ENCODE measurements at regions not wholly inside any gene's neighbourhood (a gene's known extent, or its start where the extent isn't known, plus 50 kb on each side); places are given as distances from the start of the nearest gene placed in this dataset.
A peak's percentile ranks its signal among the peaks of the same experiment; 100 is the strongest.

GRCh38 chrX:42955349-42955748 is 177.4 kb upstream of the PPP1R2C start:
- no peak for DNase-seq (ENCODE audit: low read depth in 6 of 9, low spot score in 9 of 9)
- no peak overlapping the region for H3K4me3 ChIP-seq (ENCODE audit: low read length in 2 of 2)
- H3K27me3 ChIP-seq (ENCODE audit: control insufficient read depth in 2 of 2, insufficient read depth in 1 of 2, low read length in 1 of 2), result no peaks in the 10 kb centered on the region
- 45% methylated on average over 2 of the region's 2 CpGs for WGBS
- no peaks in the 10 kb centered on the region for H3K36me3 ChIP-seq (ENCODE audit: control insufficient read depth in 2 of 2, insufficient read depth in 2 of 2, low read length in 1 of 2)
- no peak overlapping the region for H3K27ac ChIP-seq (ENCODE audit: low read depth in 1 of 2, low read length in 1 of 2)
- no peaks in the 10 kb centered on the region for H3K4me1 ChIP-seq (ENCODE audit: control insufficient read depth in 2 of 2, insufficient read depth in 2 of 2, low read length in 2 of 2)
- no peaks in the 10 kb centered on the region for H3K9me3 ChIP-seq (ENCODE audit: control insufficient read depth in 2 of 2, insufficient read depth in 1 of 2, low read length in 1 of 2)

- Histone ChIP-seq H3K27me3 (ENCODE audit: control insufficient read depth in 2 of 2, insufficient read depth in 1 of 2, low read length in 1 of 2) (no peaks in the 10 kb centered on the region), H3K9me3 (ENCODE audit: control insufficient read depth in 2 of 2, insufficient read depth in 1 of 2, low read length in 1 of 2) (no peaks in the 10 kb centered on the region), H3K4me1 (ENCODE audit: control insufficient read depth in 2 of 2, insufficient read depth in 2 of 2, low read length in 2 of 2) (no peaks in the 10 kb centered on the region), H3K4me3 (ENCODE audit: low read length in 2 of 2) (no peak overlapping the region), H3K36me3 (ENCODE audit: control insufficient read depth in 2 of 2, insufficient read depth in 2 of 2, low read length in 1 of 2) (no peaks in the 10 kb centered on the region), H3K27ac (ENCODE audit: low read depth in 1 of 2, low read length in 1 of 2) (no peak overlapping the region)
- no peak for DNase-seq (ENCODE audit: low read depth in 6 of 9, low spot score in 9 of 9)
- 94% methylated on average over 2 of the region's 2 CpGs for WGBS
Measured at GRCh38 chrX:42967681-42968300, 189.8 kb upstream of the PPP1R2C start.

GRCh38 chrX:42973321-42973720 is 195.4 kb upstream of the PPP1R2C start:
- Histone ChIP-seq H3K9me3 (ENCODE audit: control insufficient read depth in 2 of 2, insufficient read depth in 1 of 2, low read length in 1 of 2) (peaks cover 0 to 4% of the 10 kb centered on the region in 2 donors), H3K36me3 (ENCODE audit: control insufficient read depth in 2 of 2, insufficient read depth in 2 of 2, low read length in 1 of 2) (no peaks in the 10 kb centered on the region), H3K27me3 (ENCODE audit: control insufficient read depth in 2 of 2, insufficient read depth in 1 of 2, low read length in 1 of 2) (no peaks in the 10 kb centered on the region), H3K27ac (ENCODE audit: low read depth in 1 of 2, low read length in 1 of 2) (no peak overlapping the region), H3K4me1 (ENCODE audit: control insufficient read depth in 2 of 2, insufficient read depth in 2 of 2, low read length in 2 of 2) (peaks cover 2 to 13% of the 10 kb centered on the region in 2 donors), H3K4me3 (ENCODE audit: low read length in 2 of 2) (no peak overlapping the region)
- DNase-seq (ENCODE audit: low read depth in 6 of 9, low spot score in 9 of 9), result no peak
- 98% methylated on average over 2 of the region's 2 CpGs for WGBS

GRCh38 chrX:42975906-42976305 is 197.9 kb upstream of the PPP1R2C start:
- 100% methylated on average over 2 of the region's 2 CpGs for WGBS
- Histone ChIP-seq H3K27ac (ENCODE audit: low read depth in 1 of 2, low read length in 1 of 2) (no peak overlapping the region), H3K4me3 (ENCODE audit: low read length in 2 of 2) (no peak overlapping the region), H3K9me3 (ENCODE audit: control insufficient read depth in 2 of 2, insufficient read depth in 1 of 2, low read length in 1 of 2) (peaks cover 0 to 4% of the 10 kb centered on the region in 2 donors), H3K27me3 (ENCODE audit: control insufficient read depth in 2 of 2, insufficient read depth in 1 of 2, low read length in 1 of 2) (no peaks in the 10 kb centered on the region), H3K4me1 (ENCODE audit: control insufficient read depth in 2 of 2, insufficient read depth in 2 of 2, low read length in 2 of 2) (peaks cover 2 to 13% of the 10 kb centered on the region in 2 donors), H3K36me3 (ENCODE audit: control insufficient read depth in 2 of 2, insufficient read depth in 2 of 2, low read length in 1 of 2) (no peaks in the 10 kb centered on the region)
- DNase-seq (ENCODE audit: low read depth in 6 of 9, low spot score in 9 of 9), result no peak

- Histone ChIP-seq H3K4me1 (ENCODE audit: control insufficient read depth in 2 of 2, insufficient read depth in 2 of 2, low read length in 2 of 2) (peaks cover 2 to 13% of the 10 kb centered on the region in 2 donors), H3K36me3 (ENCODE audit: control insufficient read depth in 2 of 2, insufficient read depth in 2 of 2, low read length in 1 of 2) (no peaks in the 10 kb centered on the region), H3K9me3 (ENCODE audit: control insufficient read depth in 2 of 2, insufficient read depth in 1 of 2, low read length in 1 of 2) (peaks cover 0 to 4% of the 10 kb centered on the region in 2 donors), H3K27me3 (ENCODE audit: control insufficient read depth in 2 of 2, insufficient read depth in 1 of 2, low read length in 1 of 2) (no peaks in the 10 kb centered on the region), H3K27ac (ENCODE audit: low read depth in 1 of 2, low read length in 1 of 2) (no peak overlapping the region), H3K4me3 (ENCODE audit: low read length in 2 of 2) (no peak overlapping the region)
- 48% methylated on average over 2 of the region's 2 CpGs for WGBS
- DNase-seq (ENCODE audit: low read depth in 6 of 9, low spot score in 9 of 9), result peak in 1 of 9 donors; percentile 26
Measured at GRCh38 chrX:42976746-42977366, 198.9 kb upstream of the PPP1R2C start.

- Histone ChIP-seq H3K4me3 (ENCODE audit: low read length in 2 of 2) (no peak overlapping the region), H3K36me3 (ENCODE audit: control insufficient read depth in 2 of 2, insufficient read depth in 2 of 2, low read length in 1 of 2) (no peaks in the 10 kb centered on the region), H3K27me3 (ENCODE audit: control insufficient read depth in 2 of 2, insufficient read depth in 1 of 2, low read length in 1 of 2) (no peaks in the 10 kb centered on the region), H3K27ac (ENCODE audit: low read depth in 1 of 2, low read length in 1 of 2) (no peak overlapping the region), H3K4me1 (ENCODE audit: control insufficient read depth in 2 of 2, insufficient read depth in 2 of 2, low read length in 2 of 2) (peaks cover 2 to 13% of the 10 kb centered on the region in 2 donors), H3K9me3 (ENCODE audit: control insufficient read depth in 2 of 2, insufficient read depth in 1 of 2, low read length in 1 of 2) (no peaks in the 10 kb centered on the region)
- WGBS, result 96% methylated on average over 3 of the region's 3 CpGs
- DNase-seq (ENCODE audit: low read depth in 6 of 9, low spot score in 9 of 9), result no peak
Measured at GRCh38 chrX:42978655-42979379, 200.9 kb upstream of the PPP1R2C start.

- 100% methylated on average over 1 of the region's 1 CpG for WGBS
- no peak overlapping the region for H3K27ac ChIP-seq (ENCODE audit: low read depth in 1 of 2, low read length in 1 of 2)
- H3K27me3 ChIP-seq (ENCODE audit: control insufficient read depth in 2 of 2, insufficient read depth in 1 of 2, low read length in 1 of 2), result no peaks in the 10 kb centered on the region
- no peak overlapping the region for H3K4me3 ChIP-seq (ENCODE audit: low read length in 2 of 2)
- no peaks in the 10 kb centered on the region for H3K9me3 ChIP-seq (ENCODE audit: control insufficient read depth in 2 of 2, insufficient read depth in 1 of 2, low read length in 1 of 2)
- no peak for DNase-seq (ENCODE audit: low read depth in 6 of 9, low spot score in 9 of 9)
- no peaks in the 10 kb centered on the region for H3K4me1 ChIP-seq (ENCODE audit: control insufficient read depth in 2 of 2, insufficient read depth in 2 of 2, low read length in 2 of 2)
- H3K36me3 ChIP-seq (ENCODE audit: control insufficient read depth in 2 of 2, insufficient read depth in 2 of 2, low read length in 1 of 2), result no peaks in the 10 kb centered on the region
Measured at GRCh38 chrX:42988700-42989099, 210.7 kb upstream of the PPP1R2C start.

- WGBS, result 94% methylated on average over 3 of the region's 3 CpGs
- no peak for DNase-seq (ENCODE audit: low read depth in 6 of 9, low spot score in 9 of 9)
- Histone ChIP-seq H3K27me3 (ENCODE audit: control insufficient read depth in 2 of 2, insufficient read depth in 1 of 2, low read length in 1 of 2) (no peaks in the 10 kb centered on the region), H3K27ac (ENCODE audit: low read depth in 1 of 2, low read length in 1 of 2) (no peak overlapping the region), H3K4me1 (ENCODE audit: control insufficient read depth in 2 of 2, insufficient read depth in 2 of 2, low read length in 2 of 2) (no peaks in the 10 kb centered on the region), H3K36me3 (ENCODE audit: control insufficient read depth in 2 of 2, insufficient read depth in 2 of 2, low read length in 1 of 2) (no peaks in the 10 kb centered on the region), H3K9me3 (ENCODE audit: control insufficient read depth in 2 of 2, insufficient read depth in 1 of 2, low read length in 1 of 2) (no peaks in the 10 kb centered on the region), H3K4me3 (ENCODE audit: low read length in 2 of 2) (no peak overlapping the region)
Measured at GRCh38 chrX:42992199-42992943, 214.4 kb upstream of the PPP1R2C start.

GRCh38 chrX:42996861-42997260 is 218.9 kb upstream of the PPP1R2C start:
- 73% methylated on average over 3 of the region's 3 CpGs for WGBS
- no peaks in the 10 kb centered on the region for H3K27me3 ChIP-seq (ENCODE audit: control insufficient read depth in 2 of 2, insufficient read depth in 1 of 2, low read length in 1 of 2)
- no peak overlapping the region for H3K4me3 ChIP-seq (ENCODE audit: low read length in 2 of 2)
- no peaks in the 10 kb centered on the region for H3K9me3 ChIP-seq (ENCODE audit: control insufficient read depth in 2 of 2, insufficient read depth in 1 of 2, low read length in 1 of 2)
- no peak for DNase-seq (ENCODE audit: low read depth in 6 of 9, low spot score in 9 of 9)
- H3K4me1 ChIP-seq (ENCODE audit: control insufficient read depth in 2 of 2, insufficient read depth in 2 of 2, low read length in 2 of 2), result no peaks in the 10 kb centered on the region
- H3K36me3 ChIP-seq (ENCODE audit: control insufficient read depth in 2 of 2, insufficient read depth in 2 of 2, low read length in 1 of 2), result no peaks in the 10 kb centered on the region
- H3K27ac ChIP-seq (ENCODE audit: low read depth in 1 of 2, low read length in 1 of 2), result no peak overlapping the region
